ENCODE measurements at regions not wholly inside any gene's neighbourhood (a gene's known extent, or its start where the extent isn't known, plus 50 kb on each side); places are given as distances from the start of the nearest gene placed in this dataset.
"Not testable (repeated sequence)": the region's sequence is repeated elsewhere in the genome, so short reads cannot be mapped to it uniquely, and the experiment has no call there.

GRCh38 chr5:143519215-143519614, 115.7 kb upstream of the NR3C1 start:
- H3K36me3 ChIP-seq (ENCODE audit: control insufficient read depth in 2 of 2, insufficient read depth in 2 of 2, low read length in 1 of 2); H3K9me3 ChIP-seq (ENCODE audit: control insufficient read depth in 2 of 2, insufficient read depth in 1 of 2, low read length in 1 of 2); H3K4me3 ChIP-seq (ENCODE audit: low read length in 2 of 2); H3K4me1 ChIP-seq (ENCODE audit: control insufficient read depth in 2 of 2, insufficient read depth in 2 of 2, low read length in 2 of 2); DNase-seq (ENCODE audit: low read depth in 6 of 9, low spot score in 9 of 9); H3K27me3 ChIP-seq (ENCODE audit: control insufficient read depth in 2 of 2, insufficient read depth in 1 of 2, low read length in 1 of 2); H3K27ac ChIP-seq (ENCODE audit: low read depth in 1 of 2, low read length in 1 of 2): not testable (repeated sequence)
- over 99% methylated on average over 2 of the region's 2 CpGs for WGBS

- H3K36me3 ChIP-seq (ENCODE audit: control insufficient read depth in 2 of 2, insufficient read depth in 2 of 2, low read length in 1 of 2); H3K4me3 ChIP-seq (ENCODE audit: low read length in 2 of 2); H3K9me3 ChIP-seq (ENCODE audit: control insufficient read depth in 2 of 2, insufficient read depth in 1 of 2, low read length in 1 of 2); DNase-seq (ENCODE audit: low read depth in 6 of 9, low spot score in 9 of 9); H3K27me3 ChIP-seq (ENCODE audit: control insufficient read depth in 2 of 2, insufficient read depth in 1 of 2, low read length in 1 of 2); H3K4me1 ChIP-seq (ENCODE audit: control insufficient read depth in 2 of 2, insufficient read depth in 2 of 2, low read length in 2 of 2); H3K27ac ChIP-seq (ENCODE audit: low read depth in 1 of 2, low read length in 1 of 2): not testable (repeated sequence)
These were observed 114.3 kb upstream of the NR3C1 start for GRCh38 chr5:143517824-143518223.

DNA sequence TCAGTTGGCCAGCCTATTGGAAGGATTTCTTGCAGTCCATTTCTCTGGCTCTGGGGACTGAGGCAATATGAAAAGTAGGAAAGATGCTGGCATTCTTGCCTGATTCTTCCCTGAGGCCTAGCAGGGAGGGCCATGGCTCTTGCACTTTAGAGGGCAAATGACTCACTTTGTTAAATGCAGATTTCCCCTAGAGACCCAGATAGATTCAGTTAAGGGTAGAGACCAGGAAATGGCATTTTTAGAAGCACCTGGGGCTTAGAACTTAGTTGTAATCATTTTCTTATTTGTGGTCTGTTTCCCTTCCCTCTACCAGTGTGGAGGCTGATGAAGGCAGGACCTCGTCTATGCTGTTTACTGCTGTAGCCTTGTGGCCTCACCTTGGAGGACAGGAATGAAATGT, 112.8 kb upstream of the NR3C1 start:
- no peak overlapping the region for H3K27ac ChIP-seq (ENCODE audit: low read depth in 1 of 2, low read length in 1 of 2)
- 45% methylated on average over 1 of the region's 1 CpG for WGBS
- no peaks in the 10 kb centered on the region for H3K9me3 ChIP-seq (ENCODE audit: control insufficient read depth in 2 of 2, insufficient read depth in 1 of 2, low read length in 1 of 2)
- no peaks in the 10 kb centered on the region for H3K27me3 ChIP-seq (ENCODE audit: control insufficient read depth in 2 of 2, insufficient read depth in 1 of 2, low read length in 1 of 2)
- no peaks in the 10 kb centered on the region for H3K36me3 ChIP-seq (ENCODE audit: control insufficient read depth in 2 of 2, insufficient read depth in 2 of 2, low read length in 1 of 2)
- H3K4me1 ChIP-seq (ENCODE audit: control insufficient read depth in 2 of 2, insufficient read depth in 2 of 2, low read length in 2 of 2), result peaks cover 0 to 8% of the 10 kb centered on the region in 2 donors
- no peak overlapping the region for H3K4me3 ChIP-seq (ENCODE audit: low read length in 2 of 2)
- peak in 1 of 9 donors; percentile 6 for DNase-seq (ENCODE audit: low read depth in 6 of 9, low spot score in 9 of 9)

DNA sequence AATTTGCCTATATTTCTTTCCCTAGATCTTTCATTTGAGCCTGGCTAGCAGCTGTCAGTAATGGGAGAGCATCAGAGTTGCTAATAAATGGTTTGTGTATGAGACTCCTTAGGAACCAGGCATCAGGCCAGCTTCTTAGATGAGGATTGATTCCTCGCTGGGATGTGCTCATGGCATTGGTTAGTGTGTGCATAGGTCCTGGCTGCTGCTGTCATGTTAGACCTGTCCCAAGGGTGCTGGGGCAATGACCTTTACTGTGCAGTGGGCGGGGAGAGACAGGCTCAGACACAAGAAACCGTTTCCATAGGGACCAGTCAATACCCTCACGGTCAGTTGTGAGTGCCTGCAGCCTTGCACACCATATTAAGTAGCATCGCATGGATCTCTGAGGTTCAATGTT, 112.3 kb upstream of the NR3C1 start:
- 96% methylated on average over 5 of the region's 5 CpGs for WGBS
- peaks cover 0 to 8% of the 10 kb centered on the region in 2 donors for H3K4me1 ChIP-seq (ENCODE audit: control insufficient read depth in 2 of 2, insufficient read depth in 2 of 2, low read length in 2 of 2)
- no peak for DNase-seq (ENCODE audit: low read depth in 6 of 9, low spot score in 9 of 9)
- no peaks in the 10 kb centered on the region for H3K36me3 ChIP-seq (ENCODE audit: control insufficient read depth in 2 of 2, insufficient read depth in 2 of 2, low read length in 1 of 2)
- H3K4me3 ChIP-seq (ENCODE audit: low read length in 2 of 2), result no peak overlapping the region
- no peak overlapping the region for H3K27ac ChIP-seq (ENCODE audit: low read depth in 1 of 2, low read length in 1 of 2)
- H3K27me3 ChIP-seq (ENCODE audit: control insufficient read depth in 2 of 2, insufficient read depth in 1 of 2, low read length in 1 of 2), result no peaks in the 10 kb centered on the region
- H3K9me3 ChIP-seq (ENCODE audit: control insufficient read depth in 2 of 2, insufficient read depth in 1 of 2, low read length in 1 of 2), result no peaks in the 10 kb centered on the region

DNA sequence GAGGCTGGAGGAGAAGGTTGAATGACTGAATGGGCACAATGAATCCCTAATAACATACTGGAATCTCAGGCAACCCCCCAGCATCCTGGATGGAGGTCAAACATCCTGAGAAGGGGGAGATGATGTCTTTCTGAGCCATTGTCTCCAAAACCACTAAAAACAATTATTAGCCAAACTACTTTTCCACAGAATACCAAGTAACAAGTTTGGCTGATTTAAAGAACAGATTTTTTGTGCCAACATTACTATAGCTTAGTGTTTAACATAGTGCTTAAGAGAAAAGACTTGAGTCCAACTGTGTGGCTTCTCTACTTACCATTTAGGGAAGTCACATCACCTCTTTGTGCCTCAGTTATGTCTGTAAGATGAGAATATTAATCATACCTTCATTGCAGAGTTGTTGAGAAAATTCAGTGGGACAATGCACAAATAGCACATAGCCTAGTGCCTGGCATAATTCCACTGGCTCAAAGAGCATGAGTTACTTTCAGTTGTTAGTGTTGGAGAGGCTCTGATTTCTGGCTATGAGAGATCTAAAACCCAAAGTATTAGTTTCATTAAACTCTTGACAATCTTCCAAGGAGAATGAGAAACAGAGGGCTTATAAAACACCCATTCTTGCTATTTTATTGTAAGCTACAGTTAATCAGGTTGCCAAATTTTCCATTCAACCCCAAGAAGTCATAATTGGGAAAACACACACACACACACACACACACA, 111.3 kb upstream of the NR3C1 start:
- Histone ChIP-seq H3K9me3 (ENCODE audit: control insufficient read depth in 2 of 2, insufficient read depth in 1 of 2, low read length in 1 of 2) (no peaks in the 10 kb centered on the region), H3K36me3 (ENCODE audit: control insufficient read depth in 2 of 2, insufficient read depth in 2 of 2, low read length in 1 of 2) (no peaks in the 10 kb centered on the region), H3K27ac (ENCODE audit: low read depth in 1 of 2, low read length in 1 of 2) (no peak overlapping the region), H3K27me3 (ENCODE audit: control insufficient read depth in 2 of 2, insufficient read depth in 1 of 2, low read length in 1 of 2) (no peaks in the 10 kb centered on the region), H3K4me3 (ENCODE audit: low read length in 2 of 2) (no peak overlapping the region), H3K4me1 (ENCODE audit: control insufficient read depth in 2 of 2, insufficient read depth in 2 of 2, low read length in 2 of 2) (peaks cover 0 to 8% of the 10 kb centered on the region in 2 donors)
- DNase-seq (ENCODE audit: low read depth in 6 of 9, low spot score in 9 of 9), result no peak

GRCh38 chr5:143513720-143514119, 110.2 kb upstream of the NR3C1 start:
- H3K27ac ChIP-seq (ENCODE audit: low read depth in 1 of 2, low read length in 1 of 2), result no peak overlapping the region
- DNase-seq (ENCODE audit: low read depth in 6 of 9, low spot score in 9 of 9), result no peak
- H3K36me3 ChIP-seq (ENCODE audit: control insufficient read depth in 2 of 2, insufficient read depth in 2 of 2, low read length in 1 of 2), result no peaks in the 10 kb centered on the region
- 97% methylated on average over 2 of the region's 2 CpGs for WGBS
- H3K4me3 ChIP-seq (ENCODE audit: low read length in 2 of 2), result no peak overlapping the region
- no peaks in the 10 kb centered on the region for H3K9me3 ChIP-seq (ENCODE audit: control insufficient read depth in 2 of 2, insufficient read depth in 1 of 2, low read length in 1 of 2)
- H3K4me1 ChIP-seq (ENCODE audit: control insufficient read depth in 2 of 2, insufficient read depth in 2 of 2, low read length in 2 of 2), result peaks cover 0 to 8% of the 10 kb centered on the region in 2 donors
- no peaks in the 10 kb centered on the region for H3K27me3 ChIP-seq (ENCODE audit: control insufficient read depth in 2 of 2, insufficient read depth in 1 of 2, low read length in 1 of 2)

DNA sequence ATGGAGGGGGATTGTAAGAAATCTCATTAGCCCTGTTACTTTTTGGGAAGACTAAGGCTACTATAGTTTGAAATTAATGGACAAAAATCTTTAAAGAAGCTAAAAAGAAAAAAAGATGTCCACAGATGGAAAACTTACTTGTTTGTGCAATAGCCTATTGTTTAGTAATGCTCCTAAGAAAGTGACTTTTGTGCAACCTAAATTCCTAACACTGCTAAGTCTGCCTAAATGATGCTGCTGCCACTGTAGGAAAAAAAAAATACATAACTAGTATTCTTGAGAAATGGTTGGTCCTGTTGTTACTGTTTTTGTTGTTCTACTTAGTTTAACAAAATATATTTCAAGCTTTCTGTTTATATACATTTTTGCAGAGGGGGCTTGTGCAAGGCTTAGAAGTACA, 108.2 kb upstream of the NR3C1 start:
- Histone ChIP-seq H3K27me3 (ENCODE audit: control insufficient read depth in 2 of 2, insufficient read depth in 1 of 2, low read length in 1 of 2) (no peaks in the 10 kb centered on the region), H3K4me1 (ENCODE audit: control insufficient read depth in 2 of 2, insufficient read depth in 2 of 2, low read length in 2 of 2) (peaks cover 0 to 11% of the 10 kb centered on the region in 2 donors), H3K36me3 (ENCODE audit: control insufficient read depth in 2 of 2, insufficient read depth in 2 of 2, low read length in 1 of 2) (no peaks in the 10 kb centered on the region), H3K4me3 (ENCODE audit: low read length in 2 of 2) (no peak overlapping the region), H3K9me3 (ENCODE audit: control insufficient read depth in 2 of 2, insufficient read depth in 1 of 2, low read length in 1 of 2) (no peaks in the 10 kb centered on the region), H3K27ac (ENCODE audit: low read depth in 1 of 2, low read length in 1 of 2) (no peak overlapping the region)
- DNase-seq (ENCODE audit: low read depth in 6 of 9, low spot score in 9 of 9), result no peak

DNA sequence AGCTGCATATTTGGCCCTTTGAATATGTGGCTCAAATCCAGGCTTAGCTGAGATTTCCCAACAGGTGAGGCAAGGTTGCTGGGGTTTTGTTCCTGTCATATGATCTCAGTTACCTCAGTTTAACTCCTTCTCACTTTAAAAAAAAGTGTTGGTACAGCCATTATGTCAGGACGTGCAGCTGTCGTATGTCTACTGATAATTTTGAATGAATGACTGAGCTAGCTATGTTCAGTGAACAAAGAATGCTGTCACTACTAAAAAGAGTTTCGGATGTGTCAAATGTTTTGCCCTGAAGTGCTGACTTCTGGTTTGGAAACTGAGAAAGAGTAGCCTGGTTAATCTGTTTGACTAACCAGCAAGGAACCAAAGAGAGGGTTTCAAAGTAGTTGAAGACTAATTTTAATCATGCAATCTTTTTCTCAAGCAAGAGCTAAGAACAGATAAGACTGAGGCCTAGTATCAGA, 106.3 kb upstream of the NR3C1 start:
- WGBS, result 95% methylated on average over 3 of the region's 3 CpGs
- Histone ChIP-seq H3K27me3 (ENCODE audit: control insufficient read depth in 2 of 2, insufficient read depth in 1 of 2, low read length in 1 of 2) (no peaks in the 10 kb centered on the region), H3K4me3 (ENCODE audit: low read length in 2 of 2) (no peak overlapping the region), H3K4me1 (ENCODE audit: control insufficient read depth in 2 of 2, insufficient read depth in 2 of 2, low read length in 2 of 2) (peaks cover 0 to 3% of the 10 kb centered on the region in 2 donors), H3K27ac (ENCODE audit: low read depth in 1 of 2, low read length in 1 of 2) (no peak overlapping the region), H3K9me3 (ENCODE audit: control insufficient read depth in 2 of 2, insufficient read depth in 1 of 2, low read length in 1 of 2) (no peaks in the 10 kb centered on the region), H3K36me3 (ENCODE audit: control insufficient read depth in 2 of 2, insufficient read depth in 2 of 2, low read length in 1 of 2) (no peaks in the 10 kb centered on the region)
- DNase-seq (ENCODE audit: low read depth in 6 of 9, low spot score in 9 of 9), result no peak

DNA sequence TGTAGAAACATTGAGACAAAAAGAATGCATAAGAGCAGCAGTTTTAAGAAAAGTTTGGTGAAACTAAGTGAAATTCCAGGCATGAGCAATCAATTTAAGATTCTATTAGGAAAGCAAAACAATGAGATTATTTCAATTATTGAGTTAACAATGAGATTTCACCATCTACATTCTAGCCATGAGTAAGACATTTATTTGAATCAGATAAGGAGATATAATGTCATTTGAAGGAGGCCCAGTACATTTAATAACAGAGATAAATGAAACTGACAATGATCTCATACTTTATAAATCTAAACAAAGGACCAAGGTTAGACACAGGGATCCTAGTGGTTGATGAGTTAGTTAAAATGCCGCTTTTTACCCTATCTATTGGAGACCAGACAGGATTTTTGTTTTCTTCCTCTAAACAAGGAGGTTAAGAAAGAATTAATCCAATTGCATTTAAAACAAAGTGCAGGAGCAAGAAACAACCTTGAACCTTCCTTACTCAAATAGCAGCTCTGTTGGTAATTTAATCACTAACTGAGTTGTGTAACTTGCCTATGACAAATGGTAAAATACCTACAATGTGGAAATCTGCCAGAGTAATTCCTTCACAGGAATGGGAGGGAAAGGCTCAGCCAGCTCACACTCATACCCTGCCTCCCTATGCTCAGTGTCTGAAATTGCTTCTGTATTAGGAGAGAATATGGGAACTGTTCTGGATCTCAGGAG, 103.5 kb upstream of the NR3C1 start:
- H3K4me3 ChIP-seq (ENCODE audit: low read length in 2 of 2), result no peak overlapping the region
- no peak overlapping the region for H3K27ac ChIP-seq (ENCODE audit: low read depth in 1 of 2, low read length in 1 of 2)
- H3K27me3 ChIP-seq (ENCODE audit: control insufficient read depth in 2 of 2, insufficient read depth in 1 of 2, low read length in 1 of 2), result no peaks in the 10 kb centered on the region
- H3K4me1 ChIP-seq (ENCODE audit: control insufficient read depth in 2 of 2, insufficient read depth in 2 of 2, low read length in 2 of 2), result peaks cover 0 to 3% of the 10 kb centered on the region in 2 donors
- 95% methylated on average over 1 of the region's 1 CpG for WGBS
- no peaks in the 10 kb centered on the region for H3K9me3 ChIP-seq (ENCODE audit: control insufficient read depth in 2 of 2, insufficient read depth in 1 of 2, low read length in 1 of 2)
- H3K36me3 ChIP-seq (ENCODE audit: control insufficient read depth in 2 of 2, insufficient read depth in 2 of 2, low read length in 1 of 2), result no peaks in the 10 kb centered on the region
- DNase-seq (ENCODE audit: low read depth in 6 of 9, low spot score in 9 of 9), result peak in 1 of 9 donors; percentile 7

Data from thymus (tissue), 11 donors.